H1 (cell line): ENCODE measurements at regions not wholly inside any gene's neighbourhood (a gene's known extent, or its start where the extent isn't known, plus 50 kb on each side); places are given as distances from the start of the nearest gene placed in this dataset.

Source experiments
- CBX5 ChIP-seq: fragments of 300-800, 300-1000 bp; sonication (generic); IDR thresholded peaks from 2 replicates; pipeline ENCODE4 v1.7.1; 2016; ENCODE audit warnings: antibody characterized with exemption, low read length, low read depth
- CEBPB ChIP-seq: IDR thresholded peaks from 2 replicates; pipeline ENCODE4 v1.6.1; 2012; ENCODE audit warnings: low read depth, low read length
- CTCF ChIP-seq, 3 experiments: IDR thresholded peaks; 1 replicate in 2 of 3; 2 replicates in 1 of 3; pipeline versions ENCODE4 v1.5.1 to v1.6.1; 2011; ENCODE audit warnings: low read length in 3 of 3, mild to moderate bottlenecking in 3 of 3, inconsistent platforms in 2 of 3, low read depth in 1 of 3, moderate library complexity in 1 of 3; ENCODE audit not compliant: insufficient read depth in 1 of 3; ENCODE audit errors: control extremely low read depth in 1 of 3
- POLR2A ChIP-seq, 2 experiments: IDR thresholded peaks; 1 replicate in 1 of 2; 2 replicates in 1 of 2; pipeline ENCODE4 v1.6.1; 2011; ENCODE audit warnings: low read depth in 2 of 2, low read length in 2 of 2, mild to moderate bottlenecking in 2 of 2; ENCODE audit errors: control extremely low read depth in 1 of 2
- POLR2AphosphoS5 ChIP-seq: IDR thresholded peaks from 2 replicates; pipeline ENCODE4 v1.6.1; 2011; ENCODE audit warnings: low read depth, low read length
- RXRA ChIP-seq: IDR thresholded peaks from 2 replicates; pipeline ENCODE4 v1.6.1; 2011; ENCODE audit warnings: low read depth, mild to moderate bottlenecking, low read length, moderate library complexity; ENCODE audit not compliant: insufficient read depth
- SP2 ChIP-seq: IDR thresholded peaks from 2 replicates; pipeline ENCODE4 v1.6.1; 2012; ENCODE audit warnings: mild to moderate bottlenecking, low read length, inconsistent platforms

GRCh38 chr4:84085986-84086385, 413.1 kb downstream of the NKX6-1 start:
- TF ChIP-seq POLR2AphosphoS5 (no peak), CTCF (IDR thresholded peaks at IDR 0.05; ENCODE audit: control extremely low read depth in 1 of 3, insufficient read depth in 1 of 3, low read depth in 1 of 3, low read length in 3 of 3) (no peak), SP2 (no peak), POLR2A (IDR thresholded peaks at IDR 0.05; ENCODE audit: control extremely low read depth in 1 of 2, low read depth in 2 of 2, low read length in 2 of 2) (no peak), CEBPB (no peak), RXRA (no peak), CBX5 (no peak)
